Left colon (tissue), 2 donors: ENCODE measurements at regions not wholly inside any gene's neighbourhood (a gene's known extent, or its start where the extent isn't known, plus 50 kb on each side); places are given as distances from the start of the nearest gene placed in this dataset.

Source experiments
- ATAC-seq: fragments of 200-7000 bp; cut with Tn5 transposase; one replicate; pipeline ENCODE4 v1.9.1; 2020; ENCODE audit warnings: mild to moderate bottlenecking, moderate library complexity
- DNase-seq, 2 donors: peaks; one replicate each; pipeline ENCODE4 v3.0.0-alpha.2; 2020
- intact Hi-C, 2 donors: fragments of 100-400 bp; cut with DNase I in 1 of 2; cut with micrococcal nuclease in 1 of 2; formaldehyde crosslinking; loops; one replicate each; pipeline versions ENCODE4 v1.11.2 to v1.14.0; 2022; cut with DNase I, micrococcal nuclease
- donor health status: DM: no; HTN: no; CAD: no.
- donor health status: DM: yes; HTN: yes; CAD: no.

DNA sequence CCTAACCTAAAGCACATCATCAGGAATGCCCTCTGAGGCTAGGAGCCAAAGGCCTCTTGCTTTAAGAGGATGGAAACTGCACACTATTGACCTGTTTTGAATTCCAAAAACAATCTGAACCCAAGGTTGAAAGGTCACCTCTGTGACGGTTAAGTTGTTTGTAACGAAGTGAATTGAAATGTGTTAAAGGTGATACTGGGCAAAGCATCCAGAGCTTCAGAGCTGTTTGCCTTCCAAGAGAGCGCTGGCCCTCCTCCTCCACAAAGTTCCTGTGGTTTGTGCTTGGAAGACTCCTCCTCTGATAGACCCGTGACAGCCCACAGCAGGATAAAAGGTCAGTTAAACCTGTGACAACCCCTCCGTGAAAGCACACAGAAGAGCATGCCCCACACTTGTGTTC, 133.7 kb upstream of the CTTNBP2 start:
- ATAC-seq, result no peak
- intact Hi-C loops, result no loop called here

DNA sequence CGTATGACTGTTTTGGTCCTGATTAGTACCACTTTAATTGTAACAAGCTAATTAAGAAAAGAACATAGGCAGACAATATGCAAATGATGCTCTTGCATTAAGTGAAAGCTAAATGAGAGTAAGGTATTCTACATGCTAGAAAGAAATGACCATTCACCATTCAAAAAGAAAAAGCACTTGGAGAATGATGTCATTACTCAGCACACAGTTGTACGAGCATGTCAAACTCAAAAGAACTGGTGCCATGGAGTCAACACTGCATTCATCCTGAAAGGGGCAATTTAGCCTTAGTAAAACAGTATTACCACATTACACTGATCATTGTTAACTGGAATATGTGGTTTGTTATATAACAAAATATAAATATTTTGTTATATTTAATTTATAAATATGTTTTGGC, 136.2 kb upstream of the CTTNBP2 start:
- intact Hi-C loops, result no loop called here
- ATAC-seq (no peak), DNase-seq (no peak)

More for the DNA sequence above, 133.7 kb upstream of the CTTNBP2 start:
- no peak for DNase-seq

DNA sequence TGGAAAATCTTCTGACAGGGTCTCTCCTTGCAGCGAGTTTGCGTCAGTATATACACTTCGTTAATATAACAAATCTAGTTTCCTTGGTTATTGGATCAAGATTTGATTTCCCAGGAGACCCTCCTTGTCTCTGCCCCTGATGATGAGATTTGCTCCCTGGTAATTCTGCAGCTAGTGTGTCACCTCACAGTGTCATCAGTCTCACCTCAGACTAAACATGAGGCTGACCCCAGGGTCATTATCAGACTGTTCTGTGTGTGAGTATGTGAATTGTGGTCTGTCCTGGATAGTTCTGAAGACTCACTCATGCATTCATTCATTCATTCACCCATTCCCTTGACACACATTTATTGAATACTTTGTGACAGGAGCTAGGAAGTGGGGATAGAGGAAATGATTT, 138.4 kb upstream of the CTTNBP2 start:
- intact Hi-C loops, result no loop called here
- DNase-seq (no peak), ATAC-seq (no peak)

DNA sequence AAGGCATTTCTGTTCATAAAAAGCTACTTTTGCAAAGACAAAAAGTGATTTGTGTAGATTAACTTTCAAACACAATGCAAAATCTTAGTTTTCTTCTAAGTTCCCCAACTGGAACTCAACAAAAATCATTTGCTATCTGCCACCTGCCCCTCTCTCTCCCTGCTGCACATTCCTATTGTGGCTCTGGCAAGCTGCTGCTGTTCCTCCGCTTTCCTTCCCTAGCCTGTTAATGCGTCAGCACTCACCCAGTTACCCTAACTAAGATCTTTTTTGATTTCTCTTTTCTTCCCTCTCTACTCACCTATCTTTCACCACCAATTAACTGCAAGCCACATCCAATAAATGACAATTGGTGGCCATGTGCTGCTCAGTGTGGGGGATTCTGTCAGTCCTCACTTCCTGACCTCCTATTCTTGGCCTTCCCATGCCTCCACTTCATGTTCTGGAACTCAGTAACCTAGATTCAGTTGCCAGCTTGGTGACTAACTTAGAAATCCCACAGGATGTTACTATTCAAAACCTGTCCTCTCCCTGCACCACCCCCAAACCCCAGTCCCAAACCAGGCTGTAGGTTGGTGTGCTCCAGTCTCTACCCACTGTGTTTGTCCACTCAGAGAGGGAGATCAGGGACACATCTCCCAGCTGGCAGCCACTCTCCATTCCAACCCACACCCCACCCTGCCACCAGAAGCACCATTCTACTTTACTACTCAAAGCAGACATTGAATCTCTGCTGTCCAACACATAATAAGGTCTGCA, 140.2 kb upstream of the CTTNBP2 start:
- no peak for DNase-seq
- ATAC-seq, result no peak
- intact Hi-C loops, result no loop called here

DNA sequence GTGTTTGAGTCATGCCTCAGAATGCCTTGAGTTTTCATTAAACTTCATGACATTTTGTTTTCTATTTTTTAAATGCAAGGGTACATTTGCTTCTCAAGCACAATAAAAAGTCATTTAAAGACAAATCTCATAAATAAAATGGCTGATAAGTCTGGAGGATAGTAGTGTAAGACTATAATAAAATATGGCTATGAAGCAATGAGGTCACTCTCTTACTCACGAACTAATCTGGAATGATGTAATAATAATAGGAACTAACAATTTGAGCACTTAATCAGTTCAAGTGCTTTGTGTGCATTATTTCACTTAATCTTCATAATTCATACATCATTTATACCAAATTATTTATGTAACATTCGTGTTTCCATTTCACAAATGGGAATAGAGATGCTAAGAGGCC, 149.3 kb upstream of the CTTNBP2 start:
- ATAC-seq, result no peak
- intact Hi-C loops, result no loop called here
- DNase-seq, result no peak

DNA sequence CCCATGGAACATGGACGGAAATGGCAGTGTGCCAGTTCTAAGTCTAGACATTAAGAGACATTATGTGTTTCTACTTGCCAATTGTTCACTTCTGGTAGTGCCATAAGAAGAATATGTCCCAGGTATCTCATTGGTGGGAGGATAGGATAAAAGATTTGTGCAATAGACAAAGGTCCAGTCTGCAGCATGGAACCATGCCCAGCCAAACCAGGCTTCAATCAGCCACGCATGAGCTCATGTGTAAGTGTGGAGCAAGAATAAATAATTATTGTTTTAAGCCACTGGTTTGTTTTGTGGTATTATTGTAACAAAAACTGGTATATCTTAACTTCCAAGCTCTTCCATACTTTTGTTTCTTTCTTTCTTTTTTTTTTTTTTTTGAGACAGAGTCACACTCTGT, 153.6 kb upstream of the CTTNBP2 start:
- intact Hi-C loops, result no loop called here
- ATAC-seq (no peak), DNase-seq (no peak)

DNA sequence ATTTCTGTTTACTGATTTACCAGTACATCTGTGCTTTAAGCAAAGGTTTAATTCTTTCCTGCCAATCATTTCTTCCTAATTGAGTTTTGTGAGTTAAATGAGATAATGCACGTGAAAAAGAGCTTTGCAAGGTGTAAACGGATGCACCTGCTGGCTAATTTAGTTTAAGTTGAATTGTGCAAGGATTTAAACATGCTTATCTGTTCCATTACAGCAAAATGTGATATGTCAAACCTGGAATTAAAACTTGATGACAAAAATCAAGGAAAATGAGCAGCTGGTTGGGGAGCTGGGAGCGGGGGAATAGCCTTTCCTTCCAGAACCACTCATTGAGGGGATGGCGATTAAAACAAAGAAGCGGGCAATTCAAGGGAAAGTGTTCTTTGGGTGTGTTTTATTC, 155.0 kb upstream of the CTTNBP2 start:
- DNase-seq, result no peak
- intact Hi-C loops, result no loop called here
- no peak for ATAC-seq

DNA sequence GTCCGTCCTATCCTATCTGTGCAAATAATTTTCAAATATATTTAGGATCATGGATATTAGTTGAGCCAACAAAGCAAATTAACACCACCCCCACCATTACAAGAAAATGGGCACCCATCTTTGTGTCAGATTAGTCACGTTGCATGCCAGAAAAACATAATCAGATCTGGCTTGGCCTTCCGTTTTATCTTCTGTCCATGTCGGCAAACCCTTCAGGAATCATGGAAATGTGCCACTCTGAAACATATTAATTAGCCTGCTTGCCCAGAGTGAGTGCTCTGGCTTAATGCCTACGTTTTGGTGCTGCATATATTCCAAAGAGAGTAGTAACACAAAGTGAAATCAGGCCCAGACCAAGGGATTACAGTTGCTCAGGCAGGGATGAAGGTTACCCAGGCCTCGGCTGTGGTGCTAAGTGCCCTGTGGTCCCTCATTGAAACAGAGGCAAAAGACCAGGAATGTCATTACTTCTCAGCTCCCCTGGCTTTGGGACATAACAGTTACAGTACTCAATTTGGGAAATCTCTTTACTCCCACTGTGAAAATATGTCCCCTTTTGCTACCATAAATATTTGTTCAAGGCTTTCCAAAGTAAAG, 154.0 kb upstream of the LSM8 start:
- no peak for ATAC-seq
- intact Hi-C loops, result no loop called here
- DNase-seq, result no peak

DNA sequence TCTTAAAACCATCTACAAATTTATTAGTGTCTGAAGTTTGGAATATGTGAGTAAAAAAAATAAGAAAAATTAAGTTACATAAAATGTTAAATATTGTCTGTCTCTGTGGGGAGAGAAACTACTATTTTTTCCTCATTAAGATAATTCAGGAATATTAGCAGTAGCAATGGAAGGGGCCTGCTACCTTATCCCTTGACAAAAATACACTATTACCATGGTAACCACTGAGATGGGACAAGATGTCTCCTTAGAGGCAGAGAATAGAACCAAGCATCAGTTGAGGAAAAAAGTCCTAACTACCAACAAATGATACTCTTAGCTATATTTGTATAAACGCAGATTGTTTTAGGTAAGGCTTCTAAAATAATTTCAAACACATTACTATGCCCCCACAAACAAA, 150.7 kb upstream of the LSM8 start:
- no peak for DNase-seq
- intact Hi-C loops, result no loop called here

DNA sequence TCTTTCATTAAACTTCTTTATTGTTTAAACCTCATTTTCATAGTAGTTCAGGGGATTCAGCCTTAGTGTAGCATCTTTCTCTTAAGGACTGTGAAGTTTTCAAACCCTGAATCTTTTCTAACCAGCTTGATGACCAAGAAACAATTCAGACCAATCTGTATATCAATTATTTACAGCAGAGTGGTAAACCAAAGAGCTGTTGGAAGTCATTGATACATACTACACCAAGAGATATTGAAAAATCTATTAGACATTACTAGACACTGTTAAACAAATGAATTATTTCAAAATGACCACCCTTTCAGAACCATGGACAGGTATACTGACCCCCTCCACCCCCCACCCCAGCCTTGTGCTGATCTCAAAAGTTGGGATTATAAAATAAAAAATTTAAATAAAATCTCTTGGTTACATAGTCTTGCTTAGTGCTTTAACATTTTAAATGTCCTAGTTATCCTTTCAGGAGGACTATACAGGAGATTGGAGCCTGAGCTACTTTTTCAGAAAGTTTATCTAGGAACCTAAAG, 143.9 kb upstream of the LSM8 start:
- no peak for DNase-seq
- ATAC-seq, result no peak
- intact Hi-C loops, result no loop called here

More for the DNA sequence above, 150.7 kb upstream of the LSM8 start:
- no peak for ATAC-seq

DNA sequence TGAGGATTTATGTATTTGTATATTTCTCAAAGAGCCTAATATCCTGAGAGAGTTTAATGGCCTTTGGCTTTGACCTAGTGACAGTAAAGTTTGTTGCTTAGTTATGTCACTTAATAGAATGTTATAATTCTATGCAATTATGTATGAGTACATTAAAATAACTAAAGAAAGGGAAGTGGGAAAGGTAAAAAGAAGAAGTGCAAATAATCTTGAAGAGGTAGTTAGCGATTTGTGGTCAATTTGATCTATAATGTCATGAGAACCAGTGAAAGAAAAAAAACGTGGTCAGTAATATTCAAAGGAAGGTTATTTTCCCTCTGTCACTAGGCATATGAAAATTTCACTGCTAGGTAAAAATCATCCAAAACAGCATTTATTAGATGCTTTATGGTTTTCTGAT, 143.4 kb upstream of the LSM8 start:
- ATAC-seq, result no peak
- intact Hi-C loops, result no loop called here

DNA sequence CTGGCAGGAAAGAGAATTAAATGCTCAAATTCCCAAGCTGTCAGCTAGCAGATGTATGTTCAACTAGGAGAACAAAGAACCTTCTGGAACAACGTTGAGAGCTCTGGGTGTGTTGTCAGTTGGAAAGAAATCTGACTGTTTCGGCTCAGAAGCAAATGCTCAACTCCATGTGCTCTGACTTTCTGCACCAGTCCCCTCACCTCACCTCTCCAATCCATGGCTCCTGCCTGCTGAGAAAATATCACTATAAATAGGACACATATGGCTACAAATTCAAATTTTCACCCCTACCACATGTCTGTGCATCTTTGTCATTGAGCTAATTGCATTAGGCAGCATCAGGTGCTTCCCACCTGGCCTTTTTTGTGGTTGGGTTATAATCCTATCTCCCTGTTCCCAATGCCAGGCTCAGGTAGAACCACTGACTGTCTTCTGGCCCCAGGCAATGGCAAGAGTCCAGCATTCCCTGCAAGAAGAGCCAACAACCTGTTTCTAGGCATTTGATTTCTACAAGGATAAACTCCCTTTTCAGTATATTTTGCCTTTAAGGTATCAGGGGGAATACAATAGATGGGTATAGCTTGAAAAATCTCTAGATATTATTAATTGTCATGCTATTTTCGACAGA, 142.6 kb upstream of the LSM8 start:
- no peak for ATAC-seq
- no peak for DNase-seq
- intact Hi-C loops, result no loop called here

More for the DNA sequence above, 143.4 kb upstream of the LSM8 start:
- DNase-seq, result no peak

DNA sequence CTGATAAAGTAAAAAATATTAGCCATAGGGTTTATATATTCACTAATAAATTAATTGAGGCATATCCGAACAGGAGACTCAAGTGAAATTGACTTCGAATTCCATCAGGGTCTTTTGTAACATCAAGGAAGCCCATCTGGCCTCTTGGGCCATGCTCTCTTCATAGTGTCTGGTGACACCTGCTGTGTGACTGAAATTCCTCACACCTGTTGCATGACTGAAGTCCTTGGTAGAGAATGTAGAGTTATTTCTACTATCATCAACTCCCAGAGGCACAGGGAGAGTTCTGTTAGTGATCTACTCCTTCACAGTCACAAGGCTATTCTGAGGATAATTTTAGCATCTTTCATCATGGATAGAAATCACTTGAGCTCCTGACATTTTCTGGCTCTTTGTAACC, 138.3 kb upstream of the LSM8 start:
- no peak for DNase-seq
- ATAC-seq, result no peak
- intact Hi-C loops, result no loop called here

DNA sequence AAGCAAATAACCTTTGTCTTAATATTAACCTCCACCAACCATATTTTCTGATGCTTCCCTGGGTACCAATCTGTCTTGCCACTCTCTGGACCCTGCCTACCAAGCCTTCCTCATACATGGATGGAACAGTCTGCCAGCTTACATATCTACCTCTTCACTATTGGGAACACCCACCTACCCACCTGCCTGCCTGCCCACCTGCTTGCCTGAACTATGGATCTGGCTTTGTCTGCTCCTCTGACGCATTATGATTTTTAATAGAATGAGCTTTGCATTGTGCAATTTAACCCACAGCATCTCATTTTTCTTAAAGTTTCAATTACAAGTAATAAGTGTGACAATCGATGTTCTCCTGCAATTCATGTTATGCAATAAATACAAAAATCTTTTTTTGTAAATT, 137.9 kb upstream of the LSM8 start:
- DNase-seq (no peak), ATAC-seq (no peak)
- intact Hi-C loops, result no loop called here

DNA sequence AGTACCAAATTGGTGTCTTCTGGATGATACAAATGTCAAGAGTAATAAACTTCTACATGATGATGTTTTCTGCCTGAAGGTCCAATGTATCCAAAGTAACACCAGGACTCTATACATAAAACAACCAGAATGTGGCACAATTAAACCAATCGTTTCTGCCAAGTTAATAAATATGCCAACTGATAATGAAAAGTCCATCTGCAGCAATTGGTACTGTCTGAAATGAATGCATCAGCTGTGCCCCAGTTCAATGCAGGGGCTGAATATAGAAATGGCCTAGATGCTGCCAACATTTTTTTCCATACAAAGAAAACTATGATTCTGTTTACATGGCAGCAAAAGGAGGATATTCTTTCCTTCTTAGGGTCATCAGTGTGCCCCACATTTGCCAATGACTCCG, 137.2 kb upstream of the LSM8 start:
- no peak for DNase-seq
- intact Hi-C loops, result no loop called here
- no peak for ATAC-seq

DNA sequence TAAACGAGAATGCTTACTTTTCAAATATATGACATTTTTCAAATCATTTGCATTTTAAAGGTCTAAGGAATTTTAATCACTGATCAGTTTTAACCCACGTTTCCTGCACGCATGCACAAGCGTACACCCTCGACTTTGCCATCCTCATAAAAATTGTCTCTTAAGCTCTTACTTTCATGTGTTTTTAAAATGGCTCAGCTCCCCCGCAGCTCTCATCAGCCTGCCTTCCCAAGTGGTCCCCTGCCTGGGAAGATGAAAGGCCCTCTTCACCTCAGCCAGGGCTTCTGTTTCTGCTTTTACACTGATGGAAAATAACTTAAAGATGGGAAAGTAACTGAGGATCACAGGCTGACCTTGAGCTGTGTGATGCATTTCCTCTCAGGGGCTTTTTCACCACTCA, 131.6 kb upstream of the LSM8 start:
- no peak for DNase-seq
- ATAC-seq, result no peak
- intact Hi-C loops, result no loop called here

DNA sequence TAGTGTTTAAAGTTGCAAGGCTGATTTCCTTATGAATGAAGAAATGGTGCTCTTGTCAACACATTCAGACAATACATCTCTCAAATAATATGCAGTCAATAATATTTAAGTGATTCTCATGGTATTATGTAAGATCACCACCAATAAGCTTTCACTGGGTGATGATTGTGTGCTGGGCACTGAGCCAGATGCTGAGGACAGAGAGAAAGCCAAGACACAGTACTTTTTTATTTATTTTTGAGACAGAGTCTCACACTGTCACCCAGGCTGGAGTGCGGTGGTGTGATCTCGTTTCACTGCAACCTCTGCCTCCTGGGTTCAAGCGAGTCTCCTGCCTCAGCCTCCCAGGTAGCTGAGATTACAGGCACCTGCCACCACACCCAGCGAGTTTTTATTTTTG, 130.6 kb upstream of the LSM8 start:
- no peak for ATAC-seq
- no peak for DNase-seq
- intact Hi-C loops, result no loop called here

DNA sequence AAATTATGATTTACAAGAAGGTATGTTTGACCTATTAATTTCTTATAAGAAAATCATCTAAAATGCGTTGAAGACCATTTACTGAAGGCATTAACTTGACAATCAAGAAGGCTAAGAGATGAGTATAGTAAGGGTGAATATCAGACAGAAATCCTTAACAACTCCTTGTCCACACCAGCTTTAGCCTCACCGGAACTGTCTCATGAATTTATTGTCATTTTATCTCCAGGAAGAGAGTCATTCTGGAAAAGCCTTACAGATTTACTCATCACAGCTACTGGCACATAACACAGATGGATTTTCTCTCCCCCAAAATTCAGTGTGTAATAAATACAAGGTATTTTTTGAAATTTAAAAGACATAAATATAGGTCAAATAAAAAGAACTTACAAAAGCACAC, 129.4 kb upstream of the LSM8 start:
- intact Hi-C loops, result no loop called here
- no peak for ATAC-seq
- no peak for DNase-seq

DNA sequence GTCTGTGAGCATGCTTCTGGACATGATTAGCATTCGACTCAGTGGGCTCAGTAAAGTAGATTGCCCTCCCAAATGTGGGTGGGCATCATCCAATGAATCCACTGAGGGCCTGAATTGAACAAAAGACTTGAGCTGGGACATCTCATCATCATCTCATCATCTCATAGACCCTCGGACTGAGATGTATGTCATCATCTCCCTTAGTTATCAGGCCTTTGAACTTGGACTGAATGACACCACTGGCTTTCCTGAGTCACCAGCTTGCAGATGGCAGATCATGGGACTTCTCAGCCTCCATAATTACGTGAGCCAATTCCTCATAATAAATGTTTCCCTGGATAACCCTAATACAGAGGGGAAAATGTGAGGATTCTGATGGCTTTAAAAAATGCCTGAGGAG, 128.3 kb upstream of the LSM8 start:
- ATAC-seq (no peak), DNase-seq (no peak)
- intact Hi-C loops, result no loop called here

DNA sequence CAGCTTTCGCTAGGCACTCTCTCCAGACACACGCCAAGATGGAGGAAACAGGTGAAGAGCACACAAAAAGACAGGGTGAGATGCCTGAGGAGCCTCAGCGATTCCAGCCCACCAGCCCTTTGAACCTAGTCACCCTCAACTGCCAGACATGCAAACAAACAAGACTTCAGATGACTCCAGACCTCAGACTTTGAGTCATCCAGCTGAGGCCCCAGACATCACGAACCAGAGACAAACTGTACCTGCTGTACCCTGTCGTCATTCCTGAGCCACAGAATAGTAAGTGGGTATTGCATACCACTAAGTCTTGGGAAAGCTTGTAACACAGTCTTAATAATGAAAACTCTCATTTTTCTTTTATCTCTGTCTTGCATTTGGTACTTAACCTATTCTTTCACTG, 126.6 kb upstream of the LSM8 start:
- intact Hi-C loops, result no loop called here
- ATAC-seq (no peak), DNase-seq (no peak)
